K562 (cell line): ENCODE measurements at regions not wholly inside any gene's neighbourhood (a gene's known extent, or its start where the extent isn't known, plus 50 kb on each side); places are given as distances from the start of the nearest gene placed in this dataset.

Source experiments
- MTA3 ChIP-seq: fragments of 450-650 bp; formaldehyde crosslinking; IDR thresholded peaks from 2 replicates; pipeline ENCODE4 v1.6.1; 2017; ENCODE audit warnings: mild to moderate bottlenecking, borderline replicate concordance
- POLR2AphosphoS2 ChIP-seq: IDR thresholded peaks from 2 replicates; pipeline ENCODE4 v1.6.1; 2012; ENCODE audit warnings: low read length, improper control_type of control experiment
- PTBP1 ChIP-seq: fragments of 200-400 bp; formaldehyde crosslinking; IDR thresholded peaks from 2 replicates; pipeline ENCODE4 v1.6.1; 2017; ENCODE audit warnings: low read depth, low read length
- RFX5 ChIP-seq: IDR thresholded peaks from 2 replicates; pipeline ENCODE4 v1.6.1; 2011; ENCODE audit warnings: low read depth, mild to moderate bottlenecking, improper control_type of control experiment, low read length
- SIN3A ChIP-seq, 2 experiments: fragments of 150-350 bp in 1 of 2; IDR thresholded peaks; 2 replicates each; pipeline ENCODE4 v1.6.1; 2011 to 2016; ENCODE audit warnings: borderline replicate concordance in 2 of 2, low read depth in 2 of 2, low read length in 2 of 2, mild to moderate bottlenecking in 2 of 2, moderate library complexity in 2 of 2; ENCODE audit not compliant: control insufficient read depth in 1 of 2
- TGIF2 ChIP-seq: sonication (generic); formaldehyde crosslinking; IDR thresholded peaks from 2 replicates; pipeline ENCODE4 v1.8.1; 2022; ENCODE audit warnings: mild to moderate bottlenecking, missing genetic modification reagents, moderate library complexity
- TF ChIP-seq, protein P1 (sequence below): fragments of 450-650 bp; IDR thresholded peaks from 2 replicates; pipeline ENCODE4 v1.6.1; 2018; ENCODE audit warnings: mild to moderate bottlenecking, low read depth; ENCODE audit not compliant: partially characterized antibody
- TF ChIP-seq, protein P2 (sequence below), 3 experiments: IDR thresholded peaks in 2 of 3; conservative IDR thresholded peaks in 1 of 3; 2 replicates each; pipeline ENCODE4 v1.5.1; 2011 to 2012; ENCODE audit warnings: low read length in 3 of 3, mild to moderate bottlenecking in 3 of 3, control low read depth in 2 of 3, improper control_type of control experiment in 1 of 3, inconsistent platforms in 1 of 3, low read depth in 1 of 3, mixed read lengths in 1 of 3, moderate library complexity in 1 of 3; ENCODE audit not compliant: insufficient read depth in 2 of 3
- TF ChIP-seq, protein P3 (sequence below): sonication (generic); formaldehyde crosslinking; IDR thresholded peaks from 2 replicates; pipeline ENCODE4 v1.8.0; 2022; ENCODE audit warnings: mild to moderate bottlenecking, low read depth, missing genetic modification reagents
- TF ChIP-seq, protein P4 (sequence below), 2 experiments: fragments of 450-650 bp in 1 of 2; sonication (generic) in 1 of 2; formaldehyde crosslinking in 1 of 2; IDR thresholded peaks; 2 replicates each; pipeline versions ENCODE4 v1.7.1 to v1.9.0; 2016 to 2022; ENCODE audit warnings: inconsistent platforms in 1 of 2, mild to moderate bottlenecking in 1 of 2, missing genetic modification reagents in 1 of 2
- TF ChIP-seq, protein P5 (sequence below): fragments of 250-450 bp; sonication (Bioruptor Pico); IDR thresholded peaks from 2 replicates; pipeline ENCODE4 v1.5.0; 2021

GRCh38 chr2:160679686-160680085 lies 186.1 kb upstream of the RBMS1 start:
- TF ChIP-seq SIN3A (IDR thresholded peaks at IDR 0.05; ENCODE audit: borderline replicate concordance in 2 of 2, control insufficient read depth in 1 of 2, low read depth in 2 of 2, low read length in 2 of 2) (no peak), POLR2AphosphoS2 (no peak), RFX5 (no peak), PTBP1 (no peak), TGIF2 (CRISPR knock-in tag) (no peak), MTA3 (no peak)
- TF ChIP-seq, protein P1, sequence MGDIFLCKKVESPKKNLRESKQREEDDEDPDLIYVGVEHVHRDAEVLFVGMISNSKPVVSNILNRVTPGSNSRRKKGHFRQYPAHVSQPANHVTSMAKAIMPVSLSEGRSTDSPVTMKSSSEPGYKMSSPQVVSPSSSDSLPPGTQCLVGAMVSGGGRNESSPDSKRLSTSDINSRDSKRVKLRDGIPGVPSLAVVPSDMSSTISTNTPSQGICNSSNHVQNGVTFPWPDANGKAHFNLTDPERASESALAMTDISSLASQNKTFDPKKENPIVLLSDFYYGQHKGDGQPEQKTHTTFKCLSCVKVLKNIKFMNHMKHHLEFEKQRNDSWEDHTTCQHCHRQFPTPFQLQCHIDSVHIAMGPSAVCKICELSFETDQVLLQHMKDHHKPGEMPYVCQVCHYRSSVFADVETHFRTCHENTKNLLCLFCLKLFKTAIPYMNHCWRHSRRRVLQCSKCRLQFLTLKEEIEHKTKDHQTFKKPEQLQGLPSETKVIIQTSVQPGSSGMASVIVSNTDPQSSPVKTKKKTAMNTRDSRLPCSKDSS, result no peak
- TF ChIP-seq, protein P2, sequence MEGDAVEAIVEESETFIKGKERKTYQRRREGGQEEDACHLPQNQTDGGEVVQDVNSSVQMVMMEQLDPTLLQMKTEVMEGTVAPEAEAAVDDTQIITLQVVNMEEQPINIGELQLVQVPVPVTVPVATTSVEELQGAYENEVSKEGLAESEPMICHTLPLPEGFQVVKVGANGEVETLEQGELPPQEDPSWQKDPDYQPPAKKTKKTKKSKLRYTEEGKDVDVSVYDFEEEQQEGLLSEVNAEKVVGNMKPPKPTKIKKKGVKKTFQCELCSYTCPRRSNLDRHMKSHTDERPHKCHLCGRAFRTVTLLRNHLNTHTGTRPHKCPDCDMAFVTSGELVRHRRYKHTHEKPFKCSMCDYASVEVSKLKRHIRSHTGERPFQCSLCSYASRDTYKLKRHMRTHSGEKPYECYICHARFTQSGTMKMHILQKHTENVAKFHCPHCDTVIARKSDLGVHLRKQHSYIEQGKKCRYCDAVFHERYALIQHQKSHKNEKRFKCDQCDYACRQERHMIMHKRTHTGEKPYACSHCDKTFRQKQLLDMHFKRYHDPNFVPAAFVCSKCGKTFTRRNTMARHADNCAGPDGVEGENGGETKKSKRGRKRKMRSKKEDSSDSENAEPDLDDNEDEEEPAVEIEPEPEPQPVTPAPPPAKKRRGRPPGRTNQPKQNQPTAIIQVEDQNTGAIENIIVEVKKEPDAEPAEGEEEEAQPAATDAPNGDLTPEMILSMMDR (IDR thresholded peaks at IDR 0.05 in 2 of 3, conservative IDR thresholded peaks at IDR 0.05 in 1 of 3; ENCODE audit: insufficient read depth in 2 of 3, low read depth in 1 of 3, low read length in 3 of 3), result no peak
- TF ChIP-seq, protein P3, sequence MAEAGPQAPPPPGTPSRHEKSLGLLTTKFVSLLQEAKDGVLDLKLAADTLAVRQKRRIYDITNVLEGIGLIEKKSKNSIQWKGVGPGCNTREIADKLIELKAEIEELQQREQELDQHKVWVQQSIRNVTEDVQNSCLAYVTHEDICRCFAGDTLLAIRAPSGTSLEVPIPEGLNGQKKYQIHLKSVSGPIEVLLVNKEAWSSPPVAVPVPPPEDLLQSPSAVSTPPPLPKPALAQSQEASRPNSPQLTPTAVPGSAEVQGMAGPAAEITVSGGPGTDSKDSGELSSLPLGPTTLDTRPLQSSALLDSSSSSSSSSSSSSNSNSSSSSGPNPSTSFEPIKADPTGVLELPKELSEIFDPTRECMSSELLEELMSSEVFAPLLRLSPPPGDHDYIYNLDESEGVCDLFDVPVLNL, result no peak
- TF ChIP-seq, protein P4, sequence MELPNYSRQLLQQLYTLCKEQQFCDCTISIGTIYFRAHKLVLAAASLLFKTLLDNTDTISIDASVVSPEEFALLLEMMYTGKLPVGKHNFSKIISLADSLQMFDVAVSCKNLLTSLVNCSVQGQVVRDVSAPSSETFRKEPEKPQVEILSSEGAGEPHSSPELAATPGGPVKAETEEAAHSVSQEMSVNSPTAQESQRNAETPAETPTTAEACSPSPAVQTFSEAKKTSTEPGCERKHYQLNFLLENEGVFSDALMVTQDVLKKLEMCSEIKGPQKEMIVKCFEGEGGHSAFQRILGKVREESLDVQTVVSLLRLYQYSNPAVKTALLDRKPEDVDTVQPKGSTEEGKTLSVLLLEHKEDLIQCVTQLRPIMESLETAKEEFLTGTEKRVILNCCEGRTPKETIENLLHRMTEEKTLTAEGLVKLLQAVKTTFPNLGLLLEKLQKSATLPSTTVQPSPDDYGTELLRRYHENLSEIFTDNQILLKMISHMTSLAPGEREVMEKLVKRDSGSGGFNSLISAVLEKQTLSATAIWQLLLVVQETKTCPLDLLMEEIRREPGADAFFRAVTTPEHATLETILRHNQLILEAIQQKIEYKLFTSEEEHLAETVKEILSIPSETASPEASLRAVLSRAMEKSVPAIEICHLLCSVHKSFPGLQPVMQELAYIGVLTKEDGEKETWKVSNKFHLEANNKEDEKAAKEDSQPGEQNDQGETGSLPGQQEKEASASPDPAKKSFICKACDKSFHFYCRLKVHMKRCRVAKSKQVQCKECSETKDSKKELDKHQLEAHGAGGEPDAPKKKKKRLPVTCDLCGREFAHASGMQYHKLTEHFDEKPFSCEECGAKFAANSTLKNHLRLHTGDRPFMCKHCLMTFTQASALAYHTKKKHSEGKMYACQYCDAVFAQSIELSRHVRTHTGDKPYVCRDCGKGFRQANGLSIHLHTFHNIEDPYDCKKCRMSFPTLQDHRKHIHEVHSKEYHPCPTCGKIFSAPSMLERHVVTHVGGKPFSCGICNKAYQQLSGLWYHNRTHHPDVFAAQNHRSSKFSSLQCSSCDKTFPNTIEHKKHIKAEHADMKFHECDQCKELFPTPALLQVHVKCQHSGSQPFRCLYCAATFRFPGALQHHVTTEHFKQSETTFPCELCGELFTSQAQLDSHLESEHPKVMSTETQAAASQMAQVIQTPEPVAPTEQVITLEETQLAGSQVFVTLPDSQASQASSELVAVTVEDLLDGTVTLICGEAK (IDR thresholded peaks at IDR 0.05), result no peak
- TF ChIP-seq, protein P4 (CRISPR knock-in tag; IDR thresholded peaks at IDR 0.05), result no peak
- TF ChIP-seq, protein P5, sequence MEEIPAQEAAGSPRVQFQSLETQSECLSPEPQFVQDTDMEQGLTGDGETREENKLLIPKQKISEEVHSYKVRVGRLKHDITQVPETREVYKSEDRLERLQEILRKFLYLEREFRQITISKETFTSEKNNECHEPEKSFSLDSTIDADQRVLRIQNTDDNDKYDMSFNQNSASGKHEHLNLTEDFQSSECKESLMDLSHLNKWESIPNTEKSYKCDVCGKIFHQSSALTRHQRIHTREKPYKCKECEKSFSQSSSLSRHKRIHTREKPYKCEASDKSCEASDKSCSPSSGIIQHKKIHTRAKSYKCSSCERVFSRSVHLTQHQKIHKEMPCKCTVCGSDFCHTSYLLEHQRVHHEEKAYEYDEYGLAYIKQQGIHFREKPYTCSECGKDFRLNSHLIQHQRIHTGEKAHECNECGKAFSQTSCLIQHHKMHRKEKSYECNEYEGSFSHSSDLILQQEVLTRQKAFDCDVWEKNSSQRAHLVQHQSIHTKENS (CRISPR knock-in tag), result no peak
